ENCODE measurements at regions not wholly inside any gene's neighbourhood (a gene's known extent, or its start where the extent isn't known, plus 50 kb on each side); places are given as distances from the start of the nearest gene placed in this dataset.

- TF ChIP-seq EZH2 (IDR thresholded peaks at IDR 0.05; ENCODE audit: insufficient read depth, poor library complexity, severe bottlenecking) (no peak), EZH2phosphoT487 (IDR thresholded peaks at IDR 0.05; ENCODE audit: insufficient read depth, low read depth) (no peak)
These were observed 72.8 kb downstream of the CAPZA3 start for GRCh38 chr12:18810537-18811253.
